ENCODE measurements at regions not wholly inside any gene's neighbourhood (a gene's known extent, or its start where the extent isn't known, plus 50 kb on each side); places are given as distances from the start of the nearest gene placed in this dataset.

DNA sequence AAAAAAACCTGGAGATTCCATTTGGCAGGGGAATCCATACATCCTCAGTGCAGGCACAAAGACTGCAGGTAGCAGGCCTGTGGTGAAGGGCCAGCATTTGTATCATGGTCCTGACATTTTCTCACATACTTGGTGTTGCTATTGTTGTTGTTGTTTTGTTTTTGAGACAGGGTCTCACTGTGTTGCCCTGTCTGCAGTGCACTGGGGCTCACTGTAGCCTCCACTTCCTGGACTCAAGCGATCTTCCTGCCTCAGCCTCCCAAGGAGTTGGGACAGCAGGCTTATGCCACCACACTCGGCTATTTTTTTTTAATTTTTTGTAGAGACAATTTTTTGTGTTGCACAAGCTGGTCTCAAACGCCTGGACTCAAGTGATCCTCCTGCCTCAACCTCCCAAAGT lies 140.8 kb upstream of the ZNF644 start:
- DNase-seq (ENCODE audit: low spot score) (no peak), ATAC-seq (no peak)
- ChIA-PET CTCF (interaction anchor here (5.8 kb wide), 1 partner anchor 436 kb away, joined by 220 read pairs; no protein-coding TSS in a partner anchor), POLR2A (no interaction called here)
- H3K9me3 Mint-ChIP-seq = no peaks in the 10 kb centered on the region
- no peak overlapping the region for H3K27ac Mint-ChIP-seq
- no peak overlapping the region for H3K4me3 Mint-ChIP-seq
- H3K4me1 Mint-ChIP-seq = peaks cover 29% of the 10 kb centered on the region
- H3K27me3 Mint-ChIP-seq (ENCODE audit: low read depth) = peaks cover 6% of the 10 kb centered on the region
- no peaks in the 10 kb centered on the region for H3K36me3 Mint-ChIP-seq
- no peak for TF ChIP-seq ELF4 (CRISPR knock-in tag; IDR thresholded peaks at IDR 0.05; ENCODE audit: low read depth)
- TF ChIP-seq, protein P1, sequence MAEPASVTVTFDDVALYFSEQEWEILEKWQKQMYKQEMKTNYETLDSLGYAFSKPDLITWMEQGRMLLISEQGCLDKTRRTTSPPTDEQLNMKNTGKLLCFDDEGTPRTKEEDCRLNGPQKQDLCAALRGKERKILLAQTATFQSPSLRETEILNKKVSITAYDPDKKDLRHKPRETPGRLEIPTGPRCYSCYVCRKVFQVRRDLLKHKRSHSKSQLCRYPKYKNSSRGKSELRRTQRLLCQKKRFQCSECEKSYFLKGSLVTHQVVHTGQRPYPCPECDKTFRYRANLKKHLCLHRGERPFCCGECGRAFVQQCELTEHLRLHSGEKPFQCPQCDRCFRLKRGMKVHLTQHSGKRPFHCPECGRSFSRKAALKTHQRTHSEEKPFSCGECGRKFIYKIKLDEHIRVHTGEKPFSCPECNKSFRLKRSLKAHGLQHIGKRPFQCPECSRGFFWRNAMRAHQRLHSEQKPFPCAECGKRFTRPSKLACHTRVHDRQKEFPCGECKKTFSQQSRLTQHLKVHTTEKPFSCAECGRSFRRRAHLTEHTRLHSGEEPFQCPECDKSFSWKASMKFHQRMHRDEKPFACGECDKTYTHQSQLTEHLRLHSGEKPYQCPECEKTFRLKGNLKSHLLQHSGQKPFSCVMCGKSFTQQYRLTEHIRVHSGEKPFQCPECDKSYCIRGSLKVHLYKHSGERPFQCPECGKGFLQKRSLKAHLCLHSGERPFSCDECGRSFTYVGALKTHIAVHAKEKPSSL (CRISPR knock-in tag; conservative IDR thresholded peaks at IDR 0.05) = no peak
- TF ChIP-seq ZNF121 (CRISPR knock-in tag; IDR thresholded peaks at IDR 0.05) = peak; percentile 97

DNA sequence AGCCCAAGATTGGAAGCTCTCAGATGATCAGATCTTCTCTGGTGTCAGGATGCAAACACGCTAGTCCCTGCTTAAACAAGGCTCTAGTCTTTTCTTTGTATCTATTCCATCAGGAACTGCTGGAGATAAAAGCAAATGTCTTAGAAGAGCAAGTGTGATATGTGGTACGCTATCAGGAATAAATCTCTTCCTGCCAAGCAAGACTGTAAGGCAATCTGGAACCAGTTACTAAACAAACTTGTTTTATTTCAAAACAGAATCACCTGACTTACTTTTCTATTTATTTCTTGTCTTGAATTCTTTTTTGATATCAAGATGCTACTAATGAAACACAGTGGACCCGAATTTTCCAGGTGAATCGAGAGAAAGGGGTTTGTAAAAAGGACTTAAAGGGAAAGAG lies 139.9 kb upstream of the ZNF644 start:
- TF ChIP-seq, protein P2, sequence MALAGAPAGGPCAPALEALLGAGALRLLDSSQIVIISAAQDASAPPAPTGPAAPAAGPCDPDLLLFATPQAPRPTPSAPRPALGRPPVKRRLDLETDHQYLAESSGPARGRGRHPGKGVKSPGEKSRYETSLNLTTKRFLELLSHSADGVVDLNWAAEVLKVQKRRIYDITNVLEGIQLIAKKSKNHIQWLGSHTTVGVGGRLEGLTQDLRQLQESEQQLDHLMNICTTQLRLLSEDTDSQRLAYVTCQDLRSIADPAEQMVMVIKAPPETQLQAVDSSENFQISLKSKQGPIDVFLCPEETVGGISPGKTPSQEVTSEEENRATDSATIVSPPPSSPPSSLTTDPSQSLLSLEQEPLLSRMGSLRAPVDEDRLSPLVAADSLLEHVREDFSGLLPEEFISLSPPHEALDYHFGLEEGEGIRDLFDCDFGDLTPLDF (CRISPR knock-in tag; IDR thresholded peaks at IDR 0.05) = no peak
- TF ChIP-seq, protein P3, sequence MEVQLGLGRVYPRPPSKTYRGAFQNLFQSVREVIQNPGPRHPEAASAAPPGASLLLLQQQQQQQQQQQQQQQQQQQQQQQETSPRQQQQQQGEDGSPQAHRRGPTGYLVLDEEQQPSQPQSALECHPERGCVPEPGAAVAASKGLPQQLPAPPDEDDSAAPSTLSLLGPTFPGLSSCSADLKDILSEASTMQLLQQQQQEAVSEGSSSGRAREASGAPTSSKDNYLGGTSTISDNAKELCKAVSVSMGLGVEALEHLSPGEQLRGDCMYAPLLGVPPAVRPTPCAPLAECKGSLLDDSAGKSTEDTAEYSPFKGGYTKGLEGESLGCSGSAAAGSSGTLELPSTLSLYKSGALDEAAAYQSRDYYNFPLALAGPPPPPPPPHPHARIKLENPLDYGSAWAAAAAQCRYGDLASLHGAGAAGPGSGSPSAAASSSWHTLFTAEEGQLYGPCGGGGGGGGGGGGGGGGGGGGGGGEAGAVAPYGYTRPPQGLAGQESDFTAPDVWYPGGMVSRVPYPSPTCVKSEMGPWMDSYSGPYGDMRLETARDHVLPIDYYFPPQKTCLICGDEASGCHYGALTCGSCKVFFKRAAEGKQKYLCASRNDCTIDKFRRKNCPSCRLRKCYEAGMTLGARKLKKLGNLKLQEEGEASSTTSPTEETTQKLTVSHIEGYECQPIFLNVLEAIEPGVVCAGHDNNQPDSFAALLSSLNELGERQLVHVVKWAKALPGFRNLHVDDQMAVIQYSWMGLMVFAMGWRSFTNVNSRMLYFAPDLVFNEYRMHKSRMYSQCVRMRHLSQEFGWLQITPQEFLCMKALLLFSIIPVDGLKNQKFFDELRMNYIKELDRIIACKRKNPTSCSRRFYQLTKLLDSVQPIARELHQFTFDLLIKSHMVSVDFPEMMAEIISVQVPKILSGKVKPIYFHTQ (CRISPR knock-in tag; IDR thresholded peaks at IDR 0.05) = no peak
- TF ChIP-seq ZNF396 (CRISPR knock-in tag; IDR thresholded peaks at IDR 0.05; ENCODE audit: borderline replicate concordance) (no peak), CBFB (CRISPR knock-in tag; IDR thresholded peaks at IDR 0.05; ENCODE audit: low read depth) (no peak), ATF1 (CRISPR knock-in tag; IDR thresholded peaks at IDR 0.05) (no peak), ELF4 (CRISPR knock-in tag; IDR thresholded peaks at IDR 0.05; ENCODE audit: low read depth) (no peak), SMAD3 (CRISPR knock-in tag; IDR thresholded peaks at IDR 0.05; ENCODE audit: borderline replicate concordance) (no peak), JAZF1 (CRISPR knock-in tag; IDR thresholded peaks at IDR 0.05) (no peak), NR3C1 (CRISPR knock-in tag; conservative IDR thresholded peaks at IDR 0.05; ENCODE audit: low read depth) (no peak), GABPB1 (CRISPR knock-in tag; IDR thresholded peaks at IDR 0.05) (no peak)
- TF ChIP-seq, protein P4, sequence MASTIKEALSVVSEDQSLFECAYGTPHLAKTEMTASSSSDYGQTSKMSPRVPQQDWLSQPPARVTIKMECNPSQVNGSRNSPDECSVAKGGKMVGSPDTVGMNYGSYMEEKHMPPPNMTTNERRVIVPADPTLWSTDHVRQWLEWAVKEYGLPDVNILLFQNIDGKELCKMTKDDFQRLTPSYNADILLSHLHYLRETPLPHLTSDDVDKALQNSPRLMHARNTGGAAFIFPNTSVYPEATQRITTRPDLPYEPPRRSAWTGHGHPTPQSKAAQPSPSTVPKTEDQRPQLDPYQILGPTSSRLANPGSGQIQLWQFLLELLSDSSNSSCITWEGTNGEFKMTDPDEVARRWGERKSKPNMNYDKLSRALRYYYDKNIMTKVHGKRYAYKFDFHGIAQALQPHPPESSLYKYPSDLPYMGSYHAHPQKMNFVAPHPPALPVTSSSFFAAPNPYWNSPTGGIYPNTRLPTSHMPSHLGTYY (CRISPR knock-in tag; IDR thresholded peaks at IDR 0.05) = no peak
- TF ChIP-seq, protein P5, sequence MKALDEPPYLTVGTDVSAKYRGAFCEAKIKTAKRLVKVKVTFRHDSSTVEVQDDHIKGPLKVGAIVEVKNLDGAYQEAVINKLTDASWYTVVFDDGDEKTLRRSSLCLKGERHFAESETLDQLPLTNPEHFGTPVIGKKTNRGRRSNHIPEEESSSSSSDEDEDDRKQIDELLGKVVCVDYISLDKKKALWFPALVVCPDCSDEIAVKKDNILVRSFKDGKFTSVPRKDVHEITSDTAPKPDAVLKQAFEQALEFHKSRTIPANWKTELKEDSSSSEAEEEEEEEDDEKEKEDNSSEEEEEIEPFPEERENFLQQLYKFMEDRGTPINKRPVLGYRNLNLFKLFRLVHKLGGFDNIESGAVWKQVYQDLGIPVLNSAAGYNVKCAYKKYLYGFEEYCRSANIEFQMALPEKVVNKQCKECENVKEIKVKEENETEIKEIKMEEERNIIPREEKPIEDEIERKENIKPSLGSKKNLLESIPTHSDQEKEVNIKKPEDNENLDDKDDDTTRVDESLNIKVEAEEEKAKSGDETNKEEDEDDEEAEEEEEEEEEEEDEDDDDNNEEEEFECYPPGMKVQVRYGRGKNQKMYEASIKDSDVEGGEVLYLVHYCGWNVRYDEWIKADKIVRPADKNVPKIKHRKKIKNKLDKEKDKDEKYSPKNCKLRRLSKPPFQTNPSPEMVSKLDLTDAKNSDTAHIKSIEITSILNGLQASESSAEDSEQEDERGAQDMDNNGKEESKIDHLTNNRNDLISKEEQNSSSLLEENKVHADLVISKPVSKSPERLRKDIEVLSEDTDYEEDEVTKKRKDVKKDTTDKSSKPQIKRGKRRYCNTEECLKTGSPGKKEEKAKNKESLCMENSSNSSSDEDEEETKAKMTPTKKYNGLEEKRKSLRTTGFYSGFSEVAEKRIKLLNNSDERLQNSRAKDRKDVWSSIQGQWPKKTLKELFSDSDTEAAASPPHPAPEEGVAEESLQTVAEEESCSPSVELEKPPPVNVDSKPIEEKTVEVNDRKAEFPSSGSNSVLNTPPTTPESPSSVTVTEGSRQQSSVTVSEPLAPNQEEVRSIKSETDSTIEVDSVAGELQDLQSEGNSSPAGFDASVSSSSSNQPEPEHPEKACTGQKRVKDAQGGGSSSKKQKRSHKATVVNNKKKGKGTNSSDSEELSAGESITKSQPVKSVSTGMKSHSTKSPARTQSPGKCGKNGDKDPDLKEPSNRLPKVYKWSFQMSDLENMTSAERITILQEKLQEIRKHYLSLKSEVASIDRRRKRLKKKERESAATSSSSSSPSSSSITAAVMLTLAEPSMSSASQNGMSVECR (CRISPR knock-in tag; IDR thresholded peaks at IDR 0.05; ENCODE audit: borderline replicate concordance) = no peak
- TF ChIP-seq, protein P6, sequence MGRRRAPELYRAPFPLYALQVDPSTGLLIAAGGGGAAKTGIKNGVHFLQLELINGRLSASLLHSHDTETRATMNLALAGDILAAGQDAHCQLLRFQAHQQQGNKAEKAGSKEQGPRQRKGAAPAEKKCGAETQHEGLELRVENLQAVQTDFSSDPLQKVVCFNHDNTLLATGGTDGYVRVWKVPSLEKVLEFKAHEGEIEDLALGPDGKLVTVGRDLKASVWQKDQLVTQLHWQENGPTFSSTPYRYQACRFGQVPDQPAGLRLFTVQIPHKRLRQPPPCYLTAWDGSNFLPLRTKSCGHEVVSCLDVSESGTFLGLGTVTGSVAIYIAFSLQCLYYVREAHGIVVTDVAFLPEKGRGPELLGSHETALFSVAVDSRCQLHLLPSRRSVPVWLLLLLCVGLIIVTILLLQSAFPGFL (CRISPR knock-in tag; IDR thresholded peaks at IDR 0.05; ENCODE audit: borderline replicate concordance) = no peak
- H3K27me3 Mint-ChIP-seq (ENCODE audit: low read depth) = peaks cover 6% of the 10 kb centered on the region
- DNase-seq (ENCODE audit: low spot score) (no peak), ATAC-seq (no peak)
- no peaks in the 10 kb centered on the region for H3K9me3 Mint-ChIP-seq
- no peaks in the 10 kb centered on the region for H3K36me3 Mint-ChIP-seq
- H3K4me3 Mint-ChIP-seq = no peak overlapping the region
- no peak overlapping the region for H3K27ac Mint-ChIP-seq
- peaks cover 29% of the 10 kb centered on the region for H3K4me1 Mint-ChIP-seq
- ChIA-PET CTCF (no interaction called here), POLR2A (no interaction called here)
